HL-60/S4 (cell line): ENCODE measurements at regions not wholly inside any gene's neighbourhood (a gene's known extent, or its start where the extent isn't known, plus 50 kb on each side); places are given as distances from the start of the nearest gene placed in this dataset.

Experiments
- in situ Hi-C: fragments of 300-500 bp; cut with MboI; formaldehyde crosslinking; loops from 2 replicates; pipeline ENCODE4 v1.14.3; 2022; ENCODE audit warnings: low sequenced_read_pairs

DNA sequence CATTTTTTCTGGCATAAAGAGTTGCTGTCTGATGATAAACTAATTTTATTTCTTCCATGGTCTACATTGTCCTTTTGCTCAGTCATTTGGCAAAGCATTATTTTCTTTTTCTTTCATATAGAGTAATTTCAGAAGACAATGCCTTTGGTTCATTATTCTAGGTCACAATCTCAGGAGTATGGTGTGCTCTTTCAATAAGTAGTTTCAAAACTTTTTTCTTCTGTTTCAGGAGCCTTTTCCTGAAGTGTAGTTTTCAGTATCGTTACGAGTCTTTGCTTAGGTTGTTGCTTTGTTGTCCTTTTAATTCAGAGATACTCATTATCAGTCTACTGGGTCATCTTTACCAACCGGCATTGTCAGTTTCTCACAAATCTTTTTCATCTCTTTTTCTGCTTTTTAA, 100.4 kb upstream of the GPC1 start:
- in situ Hi-C loops, result no loop called here

DNA sequence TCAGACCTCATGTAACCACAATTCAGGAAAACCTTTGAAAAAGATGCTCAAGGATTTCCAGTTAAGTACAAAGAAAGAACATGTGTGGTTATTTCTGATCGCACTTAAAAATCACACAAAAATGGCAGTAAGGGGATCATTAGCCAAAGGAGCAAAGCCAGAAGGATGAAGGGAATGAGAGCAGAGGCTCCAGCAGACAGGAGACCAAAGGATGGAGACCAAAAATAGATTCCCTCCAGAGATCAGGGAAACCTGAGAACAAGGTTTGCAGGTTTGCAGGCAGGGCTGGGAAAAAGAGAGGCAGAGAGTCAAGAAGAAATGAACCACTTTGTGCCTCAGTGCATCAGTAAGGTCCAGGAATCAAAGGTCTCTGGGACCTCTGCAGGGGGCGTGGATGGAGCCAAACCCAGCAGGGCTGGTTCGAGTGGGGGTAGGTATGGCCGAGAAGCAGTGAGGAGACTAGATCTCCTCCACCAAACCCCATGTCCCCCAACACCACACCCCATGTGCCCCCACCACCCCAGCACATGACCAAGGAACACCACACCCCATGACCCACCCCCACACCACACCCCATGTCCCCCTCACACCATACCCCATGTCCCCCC, 98.5 kb upstream of the GPC1 start:
- in situ Hi-C loops, result no loop called here

DNA sequence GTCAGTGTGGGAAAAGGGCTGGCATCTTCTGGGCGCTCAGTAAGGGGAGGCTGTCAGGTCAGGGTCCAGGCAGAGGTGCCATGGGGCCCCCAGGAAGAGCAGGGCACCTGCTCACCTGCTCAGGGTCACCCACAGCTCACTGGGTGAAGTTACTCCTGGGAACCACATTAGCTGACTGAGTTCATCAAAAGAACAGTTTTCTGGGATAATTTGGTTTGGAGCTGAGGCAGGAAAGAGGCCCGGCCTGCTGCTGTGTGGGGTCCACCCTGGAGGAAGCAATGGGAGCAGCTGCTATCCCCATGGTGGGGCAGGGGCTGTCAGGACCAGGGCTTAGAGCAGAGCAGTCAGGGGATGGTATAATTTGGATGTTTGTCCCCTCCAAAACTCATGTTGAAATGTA, 97.2 kb upstream of the GPC1 start:
- in situ Hi-C loops, result no loop called here

DNA sequence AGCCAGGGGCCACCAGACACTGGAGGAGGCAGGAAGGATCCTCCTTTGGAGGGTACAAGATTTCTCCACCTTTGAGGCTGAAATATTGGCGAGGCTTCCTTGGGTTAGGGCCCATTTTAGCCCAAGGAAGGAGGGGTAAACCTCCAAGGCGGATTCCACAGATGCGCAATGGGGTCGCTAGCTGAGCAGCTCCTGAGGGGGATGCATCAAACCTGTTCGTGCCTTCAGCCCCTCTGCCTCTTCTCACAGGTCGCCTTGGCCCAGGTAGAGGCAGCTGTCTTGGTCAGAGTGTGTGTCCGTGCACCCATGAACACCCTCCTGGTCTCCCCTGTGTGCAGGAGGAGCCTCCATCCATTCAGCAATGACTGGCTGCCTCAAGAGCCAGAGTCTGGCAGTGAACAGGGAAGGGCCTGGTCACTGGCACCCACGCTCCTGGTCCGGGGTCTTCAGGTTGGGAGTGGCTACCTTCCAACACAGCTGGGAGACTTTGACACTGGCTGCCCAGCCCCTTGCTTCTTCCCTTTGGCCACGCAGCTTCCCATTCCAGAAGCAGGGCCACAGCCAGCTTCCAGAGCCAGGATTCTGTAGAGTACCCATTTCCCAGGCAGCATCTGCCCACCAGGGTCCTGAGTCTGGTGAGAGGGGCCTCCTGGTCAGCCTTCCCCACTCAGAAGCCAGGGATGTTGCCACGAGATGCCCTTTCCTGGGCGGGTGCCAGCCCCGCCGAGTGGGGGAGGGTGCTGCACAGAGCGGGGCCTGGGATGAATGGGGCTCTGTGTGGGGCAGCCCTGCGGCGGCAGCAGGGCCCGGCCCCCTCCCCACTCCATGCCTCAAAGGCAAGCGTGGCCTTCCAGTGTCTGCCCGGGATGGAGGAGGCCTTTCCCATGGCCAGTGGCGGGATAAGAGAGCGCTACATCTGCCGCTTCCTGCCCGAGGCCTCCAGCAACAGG, 95.8 kb upstream of the GPC1 start:
- in situ Hi-C loops, result no loop called here

DNA sequence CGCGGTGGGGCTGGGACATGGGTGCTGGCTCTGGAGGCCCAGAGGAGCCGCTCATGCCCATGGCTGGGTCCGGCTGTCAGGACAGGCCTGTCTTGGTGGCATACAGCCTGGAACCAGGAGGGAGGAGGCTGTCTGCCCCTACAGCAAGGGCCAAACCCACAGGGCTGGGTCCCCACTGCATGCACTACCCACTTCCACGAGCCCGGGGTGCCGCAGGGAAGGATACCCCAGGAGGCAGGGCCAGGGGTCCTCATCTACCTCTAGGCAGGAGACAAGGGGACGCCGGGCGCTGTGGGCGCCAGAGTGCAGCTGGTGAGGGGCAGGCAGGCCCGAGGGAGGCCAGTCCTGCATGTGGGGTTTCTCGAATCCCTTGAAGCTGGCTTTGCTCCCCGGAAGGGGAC, 95.1 kb upstream of the GPC1 start:
- in situ Hi-C loops, result no loop called here

DNA sequence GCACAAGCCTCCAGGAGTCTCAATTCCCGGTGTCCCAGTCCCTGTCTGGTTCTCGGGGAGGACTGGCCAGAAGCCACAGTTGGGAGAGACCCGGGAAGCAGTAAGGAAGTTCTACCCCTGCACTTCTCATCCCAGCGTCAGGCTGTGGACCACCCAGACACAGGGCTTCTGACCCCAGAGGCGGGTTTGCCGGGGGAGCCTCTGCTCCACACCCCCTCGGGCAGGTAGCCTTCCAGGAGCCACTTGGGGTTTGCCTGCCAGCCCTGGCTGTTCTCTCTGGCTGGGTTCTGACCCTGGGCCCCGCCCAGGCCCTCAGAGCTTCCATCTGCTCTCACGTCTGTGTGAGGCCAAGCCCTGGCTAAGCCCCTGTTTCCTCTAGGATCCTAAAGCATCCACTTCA, 94.4 kb upstream of the GPC1 start:
- in situ Hi-C loops, result no loop called here

DNA sequence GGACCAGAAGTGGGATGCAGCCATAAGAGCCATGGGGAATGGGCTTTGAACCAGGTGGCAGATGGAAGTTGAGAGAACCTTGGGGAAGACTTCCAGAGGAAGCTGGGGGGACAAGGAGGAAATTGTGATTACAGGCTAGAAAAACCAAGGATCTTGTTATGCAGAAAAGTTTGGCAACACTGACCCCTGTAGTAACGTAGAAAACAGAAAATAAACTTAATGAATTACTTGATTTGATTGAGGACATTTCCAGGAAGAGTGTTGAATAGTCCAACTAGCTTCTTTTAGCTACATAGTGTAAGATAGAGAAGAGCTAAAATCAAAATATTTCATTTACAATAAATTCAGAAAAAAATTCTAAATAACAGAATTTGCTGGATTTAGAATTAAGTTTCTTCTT, 91.9 kb upstream of the GPC1 start:
- in situ Hi-C loops, result no loop called here

DNA sequence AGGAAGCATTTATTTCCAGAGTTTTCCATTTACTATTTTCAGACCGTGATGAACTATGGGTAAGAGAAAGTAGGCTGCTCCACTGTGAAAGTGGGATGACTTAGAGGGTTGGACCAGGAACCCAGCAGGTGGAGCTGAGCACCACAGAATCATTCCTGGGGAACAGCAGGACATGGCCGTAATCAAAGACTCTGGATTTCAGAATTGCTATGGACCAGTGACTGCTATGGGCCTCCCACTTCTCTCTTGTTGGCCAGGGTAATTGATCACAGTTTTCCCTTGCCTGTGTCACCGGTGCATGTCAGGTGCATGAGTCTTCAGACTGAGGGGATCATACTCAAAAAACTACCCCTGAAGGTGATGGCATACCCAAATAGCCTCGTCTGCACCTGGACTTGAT, 90.6 kb upstream of the GPC1 start:
- in situ Hi-C loops, result no loop called here

DNA sequence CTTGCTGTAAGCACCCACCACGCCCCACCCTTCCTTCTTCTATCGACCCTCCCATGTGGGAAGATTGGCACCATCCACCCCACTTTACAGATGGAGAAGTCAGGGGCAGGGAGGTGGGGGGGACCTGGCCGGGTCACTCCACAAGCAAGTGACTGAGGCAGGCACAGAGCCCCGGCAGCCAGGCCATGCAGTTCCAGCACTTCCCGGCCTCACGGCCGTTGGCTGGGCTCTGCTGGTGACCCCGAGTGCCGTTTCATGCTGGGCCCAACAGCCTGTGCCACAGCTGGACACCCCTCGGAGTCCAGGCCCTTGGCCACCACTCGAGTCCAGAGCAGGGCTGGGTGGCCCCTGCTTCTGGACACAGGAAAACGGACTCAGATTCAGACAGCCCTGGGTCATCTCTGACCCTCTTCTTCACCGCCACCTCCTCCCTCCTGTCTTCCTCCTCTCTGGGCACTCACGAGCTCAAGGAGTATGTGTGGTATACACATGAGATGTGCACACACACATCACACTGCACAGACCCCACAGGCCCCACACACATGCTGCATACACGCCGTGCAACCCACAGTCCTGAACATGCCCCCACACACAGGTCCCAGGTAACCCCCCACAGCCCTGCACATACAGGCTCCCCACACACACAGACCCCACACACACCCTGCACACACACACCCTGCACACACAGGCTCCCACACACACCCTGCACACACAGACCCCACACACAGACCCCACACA, 89.3 kb upstream of the GPC1 start:
- in situ Hi-C loops, result no loop called here

DNA sequence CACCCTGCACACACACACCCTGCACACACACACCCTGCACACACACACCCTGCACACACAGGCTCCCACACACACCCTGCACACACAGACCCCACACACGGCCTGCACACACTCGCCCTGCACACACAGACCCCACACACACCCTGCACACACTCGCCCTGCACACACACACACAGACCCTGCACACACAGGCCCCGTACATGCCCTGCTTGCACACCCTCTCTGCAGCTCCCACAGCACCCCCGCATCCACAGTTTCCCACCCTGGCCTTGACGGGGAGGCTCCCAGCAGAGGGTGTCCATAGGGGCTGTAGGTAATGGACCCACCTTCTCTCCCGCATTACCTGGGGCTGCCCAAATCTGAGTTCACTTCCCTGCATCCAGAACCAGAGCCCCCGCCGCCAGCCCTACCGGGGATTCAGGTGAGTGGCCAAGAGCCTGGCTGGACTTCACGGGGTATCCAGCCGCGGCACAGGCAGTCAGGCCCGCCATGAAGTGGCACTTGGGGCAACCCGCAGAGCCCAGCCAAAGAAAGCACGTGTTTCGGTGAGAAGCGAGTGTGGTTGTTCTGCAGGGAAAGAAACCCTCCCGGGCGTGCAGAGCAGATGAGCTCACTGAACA, 88.6 kb upstream of the GPC1 start:
- in situ Hi-C loops, result no loop called here

DNA sequence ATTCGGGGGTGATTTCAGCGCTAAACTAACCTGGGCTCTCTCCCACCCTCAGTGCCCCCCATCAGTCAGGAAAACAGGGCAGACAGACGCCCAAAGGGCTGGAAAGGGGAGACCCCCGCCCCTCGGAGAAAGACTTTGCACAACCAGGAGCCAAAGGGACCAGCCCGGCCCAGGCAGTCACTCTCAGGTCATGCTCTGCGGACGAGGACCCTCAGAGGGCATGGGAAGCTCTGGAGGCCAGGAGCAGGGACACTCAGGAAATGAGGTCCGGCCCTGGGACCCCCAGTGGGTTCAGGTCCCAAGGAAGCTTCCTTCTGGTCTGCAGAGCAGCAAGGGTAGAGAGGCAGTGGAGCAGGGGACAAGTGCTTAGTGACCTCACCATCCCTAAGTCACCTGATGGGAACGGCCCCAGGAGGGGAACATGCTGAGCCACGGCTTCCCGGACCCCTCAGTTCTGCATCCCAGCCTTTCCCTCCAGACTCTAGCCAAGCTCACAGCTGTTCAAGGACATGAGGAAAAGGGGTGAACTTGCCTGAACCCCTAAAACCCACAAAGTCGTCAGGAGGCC, 88.0 kb upstream of the GPC1 start:
- in situ Hi-C loops, result no loop called here

DNA sequence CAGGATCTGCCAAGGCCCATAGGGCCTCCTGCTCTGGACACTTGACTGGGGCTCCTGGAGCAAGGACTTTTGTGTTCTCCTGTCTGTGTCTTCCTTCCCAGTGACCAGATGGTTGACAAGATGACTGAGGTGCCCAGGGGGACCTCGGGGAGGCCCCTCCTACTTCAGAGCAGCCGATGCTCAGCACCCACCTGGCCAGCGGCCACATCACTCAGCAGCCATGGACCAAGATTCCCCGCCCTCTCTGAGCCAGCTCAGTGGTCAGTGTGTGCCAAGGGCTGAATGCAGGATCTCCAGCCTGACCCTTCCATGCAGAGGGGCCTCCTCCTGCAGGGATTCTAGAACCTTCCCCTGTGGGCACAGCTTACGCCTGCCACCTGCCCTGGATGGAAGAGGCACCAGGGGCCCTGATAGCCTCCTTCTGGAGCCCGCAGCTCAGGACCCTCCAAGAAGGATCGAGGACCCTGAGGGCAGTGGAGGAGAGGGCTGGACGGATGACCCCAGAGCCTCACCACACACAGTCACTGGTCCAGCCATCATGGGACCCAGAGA, 87.4 kb upstream of the GPC1 start:
- in situ Hi-C loops, result no loop called here

DNA sequence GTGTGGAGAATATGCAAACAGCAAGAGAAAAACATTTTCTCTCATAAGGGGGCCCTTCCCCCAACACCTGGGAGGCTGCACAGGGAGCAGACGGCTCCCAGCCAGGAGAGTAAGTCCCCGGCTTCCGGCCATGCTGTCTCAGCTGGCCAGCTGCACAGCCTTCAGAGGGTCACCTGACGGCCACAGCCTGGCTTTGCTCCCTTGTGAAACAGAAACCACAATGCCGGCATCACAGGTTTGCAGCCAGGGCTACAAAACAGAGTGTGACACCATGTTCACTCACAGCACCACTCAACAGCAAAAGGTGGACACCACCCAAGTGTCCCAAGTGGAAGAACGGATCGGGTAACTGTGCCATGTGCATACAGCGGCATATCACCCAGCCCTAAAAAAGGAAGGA, 86.9 kb upstream of the GPC1 start:
- in situ Hi-C loops, result no loop called here

DNA sequence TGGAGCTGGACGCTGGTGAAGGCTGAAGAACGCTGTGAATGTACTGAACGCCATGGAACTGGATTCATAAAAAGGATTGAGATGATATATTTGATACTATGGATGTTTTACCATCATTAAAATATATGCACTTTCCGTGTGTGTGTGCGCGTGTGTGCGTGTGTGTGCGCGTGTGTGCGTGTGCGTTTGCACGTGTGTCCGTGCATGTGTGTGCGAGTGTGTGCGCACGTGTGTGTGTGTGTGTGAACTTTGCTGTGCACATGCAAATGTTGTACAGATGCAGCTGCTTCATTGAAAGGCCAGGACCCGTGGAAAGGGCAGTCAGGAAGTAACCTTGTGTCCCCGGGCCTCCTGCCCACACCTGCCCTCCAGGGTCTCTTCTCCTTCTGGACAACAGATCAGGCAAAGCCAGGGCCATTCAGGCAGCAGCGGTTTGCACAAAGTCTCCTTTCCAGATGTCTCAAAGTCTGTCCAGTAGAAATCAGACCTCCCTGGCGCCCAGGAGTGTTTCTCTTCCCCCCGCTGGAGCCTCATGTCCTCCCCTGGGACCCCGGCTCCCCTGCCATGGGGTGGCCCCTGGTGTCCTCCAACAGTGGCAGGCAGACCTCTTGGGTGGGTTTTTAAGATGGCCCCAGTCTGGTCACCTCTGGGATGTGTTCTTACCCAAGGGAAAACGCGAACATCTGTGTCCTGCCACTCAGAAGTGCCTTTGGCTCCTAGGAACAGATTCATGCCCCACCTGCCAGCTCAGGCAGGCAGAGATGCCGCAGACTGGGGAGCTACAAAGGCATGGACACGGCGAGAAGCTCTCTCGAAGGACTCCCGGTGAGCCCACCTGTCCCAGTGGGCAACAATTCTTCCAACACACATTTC, 86.1 kb upstream of the GPC1 start:
- in situ Hi-C loops, result no loop called here

DNA sequence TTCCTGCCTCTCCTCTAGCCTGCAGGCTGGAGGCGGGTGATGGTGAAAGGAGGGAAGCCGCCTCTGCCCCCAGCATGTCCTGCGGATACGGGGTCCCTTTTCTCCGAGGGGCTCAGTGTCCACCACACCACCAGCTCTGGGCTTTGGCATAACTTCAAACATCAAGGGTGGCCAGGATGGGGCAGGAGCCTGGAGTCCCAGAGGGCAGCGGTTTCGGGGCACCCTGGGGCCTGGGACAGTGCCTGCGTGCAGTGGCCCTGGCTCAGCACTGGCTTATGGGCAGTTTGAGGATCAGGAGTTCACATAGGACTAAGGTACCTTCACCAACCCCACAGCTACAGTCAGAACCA, 85.5 kb upstream of the GPC1 start:
- in situ Hi-C loops, result no loop called here

DNA sequence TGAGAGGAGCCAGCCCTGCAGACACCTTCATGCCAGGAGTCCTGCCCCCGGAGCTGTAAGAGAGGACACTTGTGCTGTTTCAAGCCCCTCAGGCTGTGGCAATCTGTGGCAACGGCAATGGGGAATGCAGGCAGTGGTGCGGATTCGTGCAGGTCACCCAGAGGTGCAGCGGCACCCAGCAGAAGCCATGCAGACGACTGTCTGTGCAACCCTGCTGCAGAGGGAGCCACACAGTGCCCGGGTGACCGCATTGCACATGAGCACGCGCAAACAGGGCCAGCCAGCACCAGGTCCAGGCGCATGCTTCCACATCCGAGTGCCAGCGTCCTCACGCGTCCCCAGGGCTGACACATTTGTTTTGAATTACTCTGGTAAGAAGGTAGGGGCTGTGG, 84.8 kb upstream of the GPC1 start:
- in situ Hi-C loops, result no loop called here

DNA sequence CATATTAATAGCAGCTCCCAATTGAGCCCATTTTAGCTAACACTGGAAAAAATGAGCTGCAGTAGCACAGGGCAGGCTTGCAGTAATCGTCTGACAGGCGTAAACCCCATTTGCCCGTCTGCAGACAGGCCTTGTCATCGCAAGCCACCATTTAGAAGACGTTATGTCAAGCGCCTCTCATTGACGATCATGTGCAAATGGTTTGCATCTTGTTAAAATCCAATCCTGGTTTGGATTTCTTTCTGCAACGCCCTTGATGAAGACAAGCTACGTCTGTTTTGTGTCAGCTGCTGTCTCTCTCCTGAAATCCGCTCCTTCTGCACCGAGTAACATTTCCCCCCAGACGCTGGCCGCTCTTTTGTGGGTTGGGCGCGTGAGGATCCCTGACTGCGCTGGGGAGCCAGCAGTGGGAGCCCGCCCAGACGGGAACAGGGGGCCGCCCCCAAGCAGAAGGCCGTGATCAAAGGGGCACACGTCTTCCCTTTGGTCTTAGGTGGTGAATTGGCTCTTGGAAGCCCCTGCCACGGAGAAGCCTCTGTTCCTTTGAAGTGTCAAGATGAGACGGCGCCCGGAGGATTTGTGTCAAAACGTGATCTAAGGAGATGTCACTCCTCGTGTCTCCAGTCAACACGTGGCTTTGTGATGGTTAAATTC, 84.2 kb upstream of the GPC1 start:
- in situ Hi-C loops, result no loop called here

DNA sequence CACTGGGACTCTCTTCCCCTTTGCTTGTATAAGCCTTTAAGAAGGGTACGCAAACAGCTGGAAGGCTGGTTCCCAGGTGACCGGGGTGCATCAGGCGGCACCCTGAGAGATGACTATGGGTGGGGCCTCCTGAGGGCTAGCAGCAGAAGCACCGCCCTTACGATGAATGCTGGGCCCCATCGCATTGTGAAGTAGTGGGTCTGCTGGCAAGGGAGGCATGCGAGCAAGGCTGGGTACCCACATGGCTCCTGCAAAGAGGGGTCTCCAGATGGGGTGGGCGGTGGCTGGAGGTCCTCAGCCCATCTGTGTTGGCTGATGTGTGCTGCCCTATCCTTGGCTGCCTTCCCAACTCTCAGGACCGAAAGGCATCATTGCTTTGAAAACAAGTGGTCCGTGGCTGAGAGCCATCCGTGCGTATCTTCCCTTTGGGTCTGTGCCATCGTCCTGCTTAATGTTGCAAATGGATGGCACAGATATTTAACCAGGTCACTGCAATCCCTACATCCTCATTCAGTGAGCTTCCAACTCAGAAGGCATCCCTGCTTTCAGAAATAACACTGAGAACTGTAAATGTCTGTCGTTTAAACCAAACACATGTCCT, 83.5 kb upstream of the GPC1 start:
- in situ Hi-C loops, result no loop called here
